Skin epidermis (tissue), 12 donors: ENCODE measurements at regions not wholly inside any gene's neighbourhood (a gene's known extent, or its start where the extent isn't known, plus 50 kb on each side); places are given as distances from the start of the nearest gene placed in this dataset.
"Not testable (repeated sequence)": the region's sequence is repeated elsewhere in the genome, so short reads cannot be mapped to it uniquely, and the experiment has no call there.

Source experiments
- H3K27ac ChIP-seq, 21 experiments: fragments of 200-600 bp; sonication (generic) in 11 of 21; one replicate each; pipeline ENCODE4 v1.5.0; 2020; ENCODE audit warnings: mild to moderate bottlenecking in 3 of 21, inconsistent platforms in 2 of 21, moderate library complexity in 2 of 21
- H3K4me3 ChIP-seq, 7 experiments: fragments of 200-600 bp; sonication (generic) in 2 of 7; one replicate each; pipeline ENCODE4 v1.5.0; 2020; ENCODE audit warnings: inconsistent platforms in 2 of 7, mild to moderate bottlenecking in 2 of 7, moderate library complexity in 1 of 7

GRCh38 chr17:62322313-62322712, 58.0 kb upstream of the EFCAB3 start:
- Histone ChIP-seq H3K4me3 (no peak overlapping the region), H3K27ac (no peak overlapping the region)

DNA sequence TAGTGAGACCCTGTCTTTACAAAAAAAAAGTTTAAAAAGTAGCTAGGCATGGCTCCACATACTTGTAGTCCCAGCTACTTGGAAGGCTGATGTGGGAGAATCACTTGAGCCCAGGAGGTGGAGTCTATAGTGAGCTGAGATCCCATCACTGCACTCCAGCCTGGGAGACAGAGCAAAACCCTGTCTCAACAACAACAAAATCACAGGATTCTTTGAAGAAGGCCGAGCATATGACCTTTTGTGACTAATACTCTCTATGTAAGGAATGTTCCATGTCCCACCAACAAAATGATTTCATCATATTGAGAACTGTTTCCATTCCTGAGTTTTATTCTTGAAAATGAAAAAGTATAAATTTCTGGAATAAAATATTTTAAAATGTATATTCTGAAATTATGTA, 58.9 kb upstream of the EFCAB3 start:
- no peak overlapping the region for H3K4me3 ChIP-seq
- no peak overlapping the region for H3K27ac ChIP-seq

- Histone ChIP-seq H3K4me3 (no peak overlapping the region), H3K27ac (no peak overlapping the region)
Observed at GRCh38 chr17:62319846-62320245, 60.5 kb upstream of the EFCAB3 start.

DNA sequence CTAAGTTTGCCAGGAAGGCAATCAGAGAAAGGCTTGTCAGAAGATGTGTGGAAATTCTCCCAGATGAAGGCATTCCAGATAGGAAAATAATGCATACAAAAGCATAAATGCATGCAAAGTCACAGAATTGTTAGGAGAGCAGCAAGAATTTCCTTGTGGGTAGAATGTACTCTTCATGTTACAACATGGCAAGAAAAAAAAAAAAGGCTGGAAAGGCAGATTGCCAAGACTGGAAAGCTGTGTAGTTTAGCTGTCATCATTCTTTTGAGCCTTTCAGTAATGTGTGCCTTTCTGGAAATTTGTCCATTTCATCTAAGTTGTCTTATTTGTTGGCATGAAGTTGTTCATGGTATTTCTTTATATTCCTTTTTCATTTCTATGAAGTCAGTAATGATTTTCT, 71.0 kb upstream of the EFCAB3 start:
- no peak overlapping the region for H3K4me3 ChIP-seq
- H3K27ac ChIP-seq: no peak overlapping the region

- H3K27ac ChIP-seq: no peak overlapping the region
- H3K4me3 ChIP-seq: no peak overlapping the region
Observed at GRCh38 chr17:62307196-62307595, 73.2 kb upstream of the EFCAB3 start.

DNA sequence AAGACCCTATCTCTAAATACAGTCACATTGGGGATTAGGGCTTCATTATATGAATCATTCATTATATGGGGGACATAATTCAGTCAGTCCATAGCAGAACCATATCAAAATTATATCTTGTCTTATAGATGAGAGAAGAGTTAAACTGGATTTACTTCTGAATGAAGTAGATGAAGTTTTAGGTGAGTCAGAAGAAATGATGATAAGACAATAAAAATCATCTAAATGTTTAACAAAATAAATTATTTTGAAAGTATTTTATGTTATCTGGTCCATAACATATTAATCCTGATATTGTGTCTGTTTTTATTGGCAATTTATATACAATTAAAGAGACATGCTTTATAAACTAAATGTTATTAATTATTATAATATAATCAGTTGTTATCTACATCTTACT, 76.9 kb upstream of the EFCAB3 start:
- H3K4me3 ChIP-seq: no peak overlapping the region
- H3K27ac ChIP-seq: no peak overlapping the region

GRCh38 chr17:62300697-62301096, 79.7 kb upstream of the EFCAB3 start:
- Histone ChIP-seq H3K4me3 (no peak overlapping the region), H3K27ac (no peak overlapping the region)

GRCh38 chr17:62275290-62275689, 105.1 kb upstream of the EFCAB3 start:
- H3K27ac ChIP-seq: not testable (repeated sequence)

DNA sequence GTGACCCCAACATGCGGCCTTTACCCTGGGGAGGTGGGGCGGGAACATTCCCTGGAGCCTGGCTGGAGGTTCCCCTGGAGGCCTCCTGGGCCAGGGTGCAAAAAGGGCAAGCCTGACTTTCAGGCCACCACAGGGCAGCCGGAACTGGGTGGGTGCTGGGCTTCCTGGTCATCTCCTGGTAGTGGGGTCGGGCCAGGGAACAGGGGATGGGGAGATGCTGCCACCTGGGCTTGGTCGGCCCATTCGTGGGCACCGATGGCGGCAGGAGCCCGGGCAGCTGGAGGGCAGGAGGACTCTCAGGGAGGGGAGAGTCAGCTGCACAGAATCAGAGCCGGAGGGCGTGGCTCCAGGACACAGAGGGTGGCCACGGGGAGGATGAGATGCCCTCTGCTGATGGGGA, 112.0 kb upstream of the EFCAB3 start:
- H3K4me3 ChIP-seq, H3K27ac ChIP-seq: not testable (repeated sequence)

More at GRCh38 chr17:62275290-62275689, 105.1 kb upstream of the EFCAB3 start:
- not testable (repeated sequence) for H3K4me3 ChIP-seq

DNA sequence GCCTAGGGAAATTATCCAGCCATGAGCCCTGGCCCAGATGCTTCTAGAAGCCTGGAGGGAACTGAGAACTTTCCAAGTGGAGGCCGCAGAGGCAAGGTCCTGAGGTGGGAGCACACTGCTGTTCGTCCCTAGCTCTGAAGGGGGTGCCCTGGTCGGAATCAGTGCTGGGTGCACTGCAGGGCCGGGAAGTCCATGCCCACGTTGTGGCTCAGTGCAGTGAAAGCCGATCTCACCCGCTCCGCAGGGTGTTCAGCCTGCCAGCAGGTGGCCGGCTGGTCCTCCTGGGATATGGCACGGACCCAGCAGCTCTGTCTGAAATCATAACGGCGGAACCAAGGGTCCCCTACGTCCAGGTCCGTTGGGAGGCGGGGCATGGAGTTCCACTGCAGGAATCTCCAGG, 115.4 kb upstream of the EFCAB3 start:
- not testable (repeated sequence) for H3K4me3 ChIP-seq, H3K27ac ChIP-seq

DNA sequence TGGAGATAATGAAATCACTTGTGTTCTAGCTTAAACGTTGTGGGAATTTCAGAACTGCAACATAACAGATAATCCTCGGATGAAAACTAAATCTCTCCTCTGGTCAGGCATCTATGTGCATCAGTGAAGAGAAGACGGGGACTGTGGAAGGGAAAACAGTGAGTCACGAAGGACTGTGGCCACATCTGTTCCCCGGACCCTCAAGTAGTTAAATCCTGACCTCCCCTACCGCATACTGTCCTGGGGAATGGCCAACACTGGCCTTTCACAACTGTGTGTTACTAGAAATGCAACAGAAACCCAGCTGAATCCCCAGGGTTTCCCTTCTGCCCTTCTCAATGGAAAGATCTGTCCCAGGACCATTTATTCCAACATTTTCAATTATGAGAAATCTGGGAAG, 124.6 kb upstream of the EFCAB3 start:
- H3K4me3 ChIP-seq, H3K27ac ChIP-seq: not testable (repeated sequence)

- not testable (repeated sequence) for H3K27ac ChIP-seq, H3K4me3 ChIP-seq
Observed at GRCh38 chr17:62242076-62242475, 138.3 kb upstream of the EFCAB3 start.

- not testable (repeated sequence) for H3K27ac ChIP-seq, H3K4me3 ChIP-seq
Observed at GRCh38 chr17:62239569-62239968, 140.8 kb upstream of the EFCAB3 start.

GRCh38 chr17:62238551-62239338, 141.6 kb upstream of the EFCAB3 start:
- H3K4me3 ChIP-seq, H3K27ac ChIP-seq: not testable (repeated sequence)

GRCh38 chr17:62233822-62234481, 146.4 kb upstream of the EFCAB3 start:
- not testable (repeated sequence) for H3K27ac ChIP-seq, H3K4me3 ChIP-seq

- H3K4me3 ChIP-seq, H3K27ac ChIP-seq: not testable (repeated sequence)
Observed at GRCh38 chr17:62231293-62231692, 149.1 kb upstream of the EFCAB3 start.

- not testable (repeated sequence) for H3K27ac ChIP-seq, H3K4me3 ChIP-seq
Observed at GRCh38 chr17:62226610-62227240, 153.6 kb upstream of the EFCAB3 start.

GRCh38 chr17:62223585-62223984, 156.8 kb upstream of the EFCAB3 start:
- H3K4me3 ChIP-seq, H3K27ac ChIP-seq: not testable (repeated sequence)

- no peak overlapping the region for H3K27ac ChIP-seq
- no peak overlapping the region for H3K4me3 ChIP-seq
Observed at GRCh38 chr17:62219221-62219899, 154.3 kb upstream of the MED13 start.

- H3K4me3 ChIP-seq: no peak overlapping the region
- H3K27ac ChIP-seq: no peak overlapping the region
Observed at GRCh38 chr17:62216847-62217246, 151.8 kb upstream of the MED13 start.

DNA sequence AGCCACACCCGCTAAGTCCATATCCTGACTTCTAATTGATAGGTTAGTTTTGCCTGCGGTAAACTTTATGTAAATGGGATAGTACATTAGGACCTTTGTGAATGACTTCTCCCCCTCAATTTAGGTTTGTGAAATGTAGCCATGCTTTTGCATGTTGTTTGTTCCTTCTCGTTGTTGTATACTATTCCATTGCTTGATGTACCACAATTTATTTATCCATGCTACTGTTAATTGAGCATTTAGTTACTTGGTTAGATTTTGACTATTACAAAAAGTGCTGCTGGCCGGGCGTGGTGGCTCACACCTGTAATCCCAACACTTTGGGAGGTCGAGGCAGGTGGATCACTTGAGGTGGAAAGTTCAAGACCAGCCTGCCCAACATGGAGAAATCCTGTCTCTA, 150.8 kb upstream of the MED13 start:
- H3K4me3 ChIP-seq, H3K27ac ChIP-seq: not testable (repeated sequence)
